ENCODE measurements at regions not wholly inside any gene's neighbourhood (a gene's known extent, or its start where the extent isn't known, plus 50 kb on each side); places are given as distances from the start of the nearest gene placed in this dataset.

DNA sequence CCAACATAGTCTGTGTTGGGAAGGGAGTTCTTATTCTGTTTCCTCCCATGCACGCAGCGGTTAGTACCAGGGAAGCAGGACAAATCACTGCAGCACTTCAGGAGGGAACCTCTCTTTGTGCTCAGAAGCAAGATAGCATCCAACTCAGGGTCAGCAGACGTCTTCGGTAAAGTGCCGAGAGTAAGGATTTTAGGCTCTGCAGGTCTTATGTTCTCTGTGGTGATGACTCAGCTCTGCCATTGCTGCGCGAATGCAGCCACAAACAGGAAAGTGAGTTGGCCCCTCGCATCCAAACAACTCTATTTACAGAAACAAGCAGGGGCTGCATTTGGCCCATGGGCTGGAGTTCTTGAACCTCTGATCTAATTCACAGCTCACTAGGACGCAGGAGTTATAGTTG, 122.1 kb upstream of the SPATA13 start:
- in situ Hi-C loops (cut with HindIII; ENCODE audit: low pct_unique_long_range_greater_than_20kb, low sequenced_read_pairs): no loop called here
- DNase-seq (ENCODE audit: low read depth): no peak

GRCh38 chr13:24038841-24039330, 121.6 kb upstream of the SPATA13 start:
- DNase-seq (ENCODE audit: low read depth): no peak
- in situ Hi-C loops (cut with HindIII; ENCODE audit: low pct_unique_long_range_greater_than_20kb, low sequenced_read_pairs): no loop called here

- no peak for DNase-seq (ENCODE audit: low read depth)
- in situ Hi-C loops (cut with HindIII; ENCODE audit: low pct_unique_long_range_greater_than_20kb, low sequenced_read_pairs): no loop called here
Observed at GRCh38 chr13:24039621-24040475, 120.7 kb upstream of the SPATA13 start.

DNA sequence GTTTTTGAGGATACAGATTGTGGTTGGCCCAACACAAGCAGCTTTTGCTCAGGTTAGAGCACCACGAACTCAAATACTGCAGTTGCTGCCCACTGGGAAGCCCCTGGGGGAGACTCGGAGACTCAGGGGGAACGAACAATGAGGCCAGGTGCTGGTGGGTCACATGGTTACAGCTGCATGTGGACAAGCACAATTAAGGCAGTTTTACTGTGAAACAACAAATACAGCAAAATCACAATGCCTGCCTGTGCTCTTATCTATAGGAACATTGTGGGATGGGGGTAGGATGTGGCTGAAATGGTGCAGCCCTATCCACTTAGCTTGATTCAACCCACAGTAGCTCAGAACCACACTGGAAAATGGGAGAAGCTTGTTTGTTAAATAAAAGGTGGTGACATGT, 119.7 kb upstream of the SPATA13 start:
- in situ Hi-C loops (cut with HindIII; ENCODE audit: low pct_unique_long_range_greater_than_20kb, low sequenced_read_pairs): no loop called here
- no peak for DNase-seq (ENCODE audit: low read depth)

GRCh38 chr13:24041651-24042225, 118.8 kb upstream of the SPATA13 start:
- DNase-seq (ENCODE audit: low read depth): no peak
- in situ Hi-C loops (cut with HindIII; ENCODE audit: low pct_unique_long_range_greater_than_20kb, low sequenced_read_pairs): no loop called here

GRCh38 chr13:24042710-24043440, 117.6 kb upstream of the SPATA13 start:
- in situ Hi-C loops (cut with HindIII; ENCODE audit: low pct_unique_long_range_greater_than_20kb, low sequenced_read_pairs): no loop called here
- DNase-seq (ENCODE audit: low read depth): no peak

DNA sequence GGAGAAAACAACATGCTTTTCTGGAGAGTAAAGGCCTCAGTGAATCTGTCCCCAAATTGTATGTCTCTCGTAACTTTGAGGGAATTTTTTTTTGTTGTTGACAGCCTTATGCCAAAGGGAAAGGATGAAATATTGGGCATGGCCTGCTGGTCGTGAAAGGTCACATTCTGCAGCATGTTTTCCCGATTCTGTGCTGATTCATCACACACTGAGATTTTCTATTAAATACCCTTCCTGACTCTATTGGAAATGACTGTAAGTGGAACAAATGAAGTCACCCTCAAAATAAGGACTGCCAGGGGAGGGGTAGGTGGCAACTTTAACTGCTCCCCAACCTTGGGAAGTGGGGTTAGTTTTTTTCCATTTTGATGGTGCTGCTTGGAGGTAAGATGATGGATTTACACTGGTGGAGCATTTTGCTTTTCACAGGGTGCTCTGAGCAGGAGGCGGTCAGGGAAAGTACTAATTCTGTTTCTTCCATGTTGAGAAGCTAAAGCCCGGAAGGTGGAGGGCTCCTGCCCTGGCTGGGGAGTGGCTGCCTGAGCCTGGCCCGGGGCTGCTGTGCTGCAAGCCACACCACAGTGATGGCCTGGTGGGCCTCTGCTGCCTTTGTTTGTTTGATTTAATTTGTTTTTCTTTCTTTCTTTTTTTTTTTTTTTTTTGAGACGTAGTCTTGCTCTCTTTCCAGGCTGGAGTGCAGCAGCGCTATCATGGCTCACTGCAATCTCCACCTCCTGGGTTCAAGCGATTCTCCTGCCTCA, 116.8 kb upstream of the SPATA13 start:
- in situ Hi-C loops (cut with HindIII; ENCODE audit: low pct_unique_long_range_greater_than_20kb, low sequenced_read_pairs): no loop called here
- DNase-seq (ENCODE audit: low read depth): no peak

DNA sequence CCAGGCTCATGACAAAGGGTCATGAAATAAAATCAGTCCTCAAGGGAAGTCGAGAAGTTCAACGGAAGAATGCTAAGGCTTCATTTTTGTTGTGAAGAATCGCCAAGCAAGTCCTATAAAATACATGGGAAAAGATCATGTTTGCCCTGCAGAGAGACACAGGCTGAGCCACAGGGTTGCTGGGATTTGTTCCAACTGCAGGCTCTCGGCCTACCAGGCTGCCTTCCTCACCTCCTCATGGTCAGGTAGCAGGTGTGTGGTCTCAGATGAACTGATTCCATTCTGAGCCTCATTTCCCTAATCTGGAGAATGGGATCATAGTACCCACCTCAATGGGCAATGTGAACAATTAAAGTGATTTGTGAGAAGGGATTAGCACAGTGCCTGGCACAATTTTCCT, 114.9 kb upstream of the SPATA13 start:
- in situ Hi-C loops (cut with HindIII; ENCODE audit: low pct_unique_long_range_greater_than_20kb, low sequenced_read_pairs): no loop called here
- DNase-seq (ENCODE audit: low read depth): no peak

DNA sequence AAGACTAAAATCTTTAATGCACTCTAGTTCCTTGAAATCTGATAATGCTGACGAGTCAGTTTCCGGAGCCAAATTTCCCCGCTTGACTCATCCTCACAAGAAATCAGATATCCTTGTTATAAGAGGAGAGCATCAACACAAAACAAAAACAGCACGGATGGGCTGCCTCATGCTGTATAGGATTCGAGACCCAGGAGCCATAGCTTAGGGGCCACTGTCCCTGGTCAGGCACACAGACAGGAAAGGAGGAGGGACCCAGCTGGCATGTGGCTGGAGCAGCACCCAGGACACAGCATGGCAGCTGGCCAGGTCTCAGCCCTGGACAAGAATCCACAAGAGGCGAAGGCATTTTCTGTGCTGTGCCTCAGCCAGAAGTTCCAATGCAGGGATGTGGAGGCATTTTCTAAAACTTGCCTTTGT, 110.2 kb upstream of the SPATA13 start:
- in situ Hi-C loops (cut with HindIII; ENCODE audit: low pct_unique_long_range_greater_than_20kb, low sequenced_read_pairs): no loop called here
- no peak for DNase-seq (ENCODE audit: low read depth)

- no peak for DNase-seq (ENCODE audit: low read depth)
- in situ Hi-C loops (cut with HindIII; ENCODE audit: low pct_unique_long_range_greater_than_20kb, low sequenced_read_pairs): no loop called here
Observed at GRCh38 chr13:24050796-24051715, 109.5 kb upstream of the SPATA13 start.

GRCh38 chr13:24052547-24053518, 107.7 kb upstream of the SPATA13 start:
- no peak for DNase-seq (ENCODE audit: low read depth)
- in situ Hi-C loops (cut with HindIII; ENCODE audit: low pct_unique_long_range_greater_than_20kb, low sequenced_read_pairs): no loop called here

GRCh38 chr13:24053519-24054251, 106.8 kb upstream of the SPATA13 start:
- in situ Hi-C loops (cut with HindIII; ENCODE audit: low pct_unique_long_range_greater_than_20kb, low sequenced_read_pairs): no loop called here
- peak; percentile 52 for DNase-seq (ENCODE audit: low read depth)

DNA sequence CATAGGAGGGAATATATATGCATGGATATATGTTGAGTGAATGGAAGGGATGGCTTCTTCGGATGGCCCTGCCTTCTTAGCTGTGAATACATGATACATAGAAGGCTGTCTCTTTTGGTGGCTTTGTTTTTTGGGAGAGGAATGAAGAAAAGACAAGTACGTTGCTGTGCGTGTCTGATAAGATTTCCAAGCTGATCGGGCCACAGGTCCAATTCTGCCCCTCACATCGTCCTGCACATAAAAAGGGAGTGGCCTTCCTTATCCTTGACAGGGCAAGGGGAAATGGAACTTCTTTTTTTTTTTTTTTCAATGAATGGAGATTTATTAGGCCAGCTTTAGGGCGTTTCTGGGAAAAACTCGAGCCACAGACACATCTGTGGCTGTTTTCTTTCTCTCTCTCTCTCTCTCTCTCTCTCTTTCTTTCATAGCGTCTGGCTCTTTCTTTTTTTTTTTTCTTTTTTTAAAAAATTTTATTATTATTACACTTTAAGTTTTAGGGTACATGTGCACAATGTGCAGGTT, 103.8 kb upstream of the SPATA13 start:
- in situ Hi-C loops (cut with HindIII; ENCODE audit: low pct_unique_long_range_greater_than_20kb, low sequenced_read_pairs): no loop called here
- DNase-seq (ENCODE audit: low read depth): no peak

- DNase-seq (ENCODE audit: low read depth): no peak
- in situ Hi-C loops (cut with HindIII; ENCODE audit: low pct_unique_long_range_greater_than_20kb, low sequenced_read_pairs): no loop called here
Observed at GRCh38 chr13:24060993-24061392, 99.5 kb upstream of the SPATA13 start.

DNA sequence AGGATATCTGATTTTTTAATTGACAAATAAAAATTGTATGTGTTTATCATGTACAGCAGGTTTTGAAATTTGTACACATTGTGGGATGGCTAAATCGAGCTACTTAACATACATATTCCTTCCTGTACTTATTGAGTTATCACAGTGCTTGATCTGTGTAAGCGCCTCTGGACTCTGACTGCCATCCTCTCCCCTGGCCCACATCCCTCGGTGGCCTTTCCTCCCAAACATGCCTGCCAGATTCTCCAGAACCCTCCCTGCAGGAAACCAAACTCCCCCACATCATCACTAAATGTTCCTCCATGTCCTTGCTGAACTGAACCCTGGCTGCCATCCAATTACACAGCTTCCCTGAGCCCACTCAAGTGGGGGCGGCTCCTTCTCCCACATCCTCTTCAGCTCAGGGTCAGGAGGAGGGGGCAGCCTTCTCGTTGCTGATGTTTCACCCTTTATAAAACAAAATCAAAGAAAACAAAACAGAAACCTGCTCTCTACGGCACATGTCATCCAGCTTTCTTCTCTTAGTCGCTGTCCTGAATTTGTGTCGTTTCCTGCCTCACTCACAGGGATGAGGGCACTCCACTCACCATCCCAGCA, 97.1 kb upstream of the SPATA13 start:
- in situ Hi-C loops (cut with HindIII; ENCODE audit: low pct_unique_long_range_greater_than_20kb, low sequenced_read_pairs): no loop called here

More for the DNA sequence above, 97.1 kb upstream of the SPATA13 start:
- DNase-seq (ENCODE audit: low read depth): no peak
